ENCODE measurements at regions not wholly inside any gene's neighbourhood (a gene's known extent, or its start where the extent isn't known, plus 50 kb on each side); places are given as distances from the start of the nearest gene placed in this dataset.
"Not testable (repeated sequence)": the region's sequence is repeated elsewhere in the genome, so short reads cannot be mapped to it uniquely, and the experiment has no call there.

GRCh38 chrX:83077606-83078005, 430.5 kb upstream of the POU3F4 start:
- H3K9ac ChIP-seq (ENCODE audit: low read depth, low read length): no peak overlapping the region

GRCh38 chrX:83101961-83102360, 406.1 kb upstream of the POU3F4 start:
- Histone ChIP-seq H3K27ac (ENCODE audit: low read depth, low read length) (no peak overlapping the region), H3K4me1 (ENCODE audit: control insufficient read depth, insufficient read depth, low read length) (no peaks in the 10 kb centered on the region), H3K4me3 (ENCODE audit: low read depth, low read length) (no peak overlapping the region), H3K27me3 (ENCODE audit: control insufficient read depth, insufficient read depth, low read length) (no peaks in the 10 kb centered on the region), H3K36me3 (ENCODE audit: control insufficient read depth, insufficient read depth, low read length) (no peaks in the 10 kb centered on the region), H3K9me3 (ENCODE audit: control insufficient read depth, insufficient read depth, low read length) (peaks cover 59% of the 10 kb centered on the region), H3K9ac (ENCODE audit: low read depth, low read length) (no peak overlapping the region)

More at GRCh38 chrX:83077606-83078005, 430.5 kb upstream of the POU3F4 start:
- H3K27ac ChIP-seq (ENCODE audit: low read depth, low read length): no peak overlapping the region
- H3K4me1 ChIP-seq (ENCODE audit: control insufficient read depth, insufficient read depth, low read length): no peaks in the 10 kb centered on the region
- no peaks in the 10 kb centered on the region for H3K36me3 ChIP-seq (ENCODE audit: control insufficient read depth, insufficient read depth, low read length)
- no peaks in the 10 kb centered on the region for H3K27me3 ChIP-seq (ENCODE audit: control insufficient read depth, insufficient read depth, low read length)
- no peak overlapping the region for H3K4me3 ChIP-seq (ENCODE audit: low read depth, low read length)
- H3K9me3 ChIP-seq (ENCODE audit: control insufficient read depth, insufficient read depth, low read length): peaks cover 47% of the 10 kb centered on the region

DNA sequence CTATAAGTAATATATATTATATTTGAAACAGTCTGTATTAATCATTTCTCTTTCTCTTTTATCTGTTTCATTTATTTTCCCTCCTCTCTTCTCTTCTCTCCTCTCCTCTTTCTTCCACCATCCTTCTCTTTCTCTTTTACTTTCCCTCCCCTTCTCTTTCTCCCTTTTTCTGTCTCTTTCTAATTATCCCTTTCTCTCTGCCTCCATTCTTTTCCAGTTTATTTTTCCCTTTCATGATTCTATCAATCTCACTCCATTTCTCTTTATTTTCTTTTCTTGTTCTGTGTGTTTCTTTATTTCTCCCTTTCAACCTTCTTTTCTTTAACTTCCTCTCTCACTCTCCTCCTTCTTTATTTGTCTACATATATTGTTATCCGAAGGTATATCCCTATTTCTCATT, 399.8 kb upstream of the POU3F4 start:
- Histone ChIP-seq H3K9me3 (ENCODE audit: control insufficient read depth, insufficient read depth, low read length) (peaks cover 60% of the 10 kb centered on the region), H3K27ac (ENCODE audit: low read depth, low read length) (no peak overlapping the region), H3K27me3 (ENCODE audit: control insufficient read depth, insufficient read depth, low read length) (no peaks in the 10 kb centered on the region), H3K4me1 (ENCODE audit: control insufficient read depth, insufficient read depth, low read length) (no peaks in the 10 kb centered on the region), H3K36me3 (ENCODE audit: control insufficient read depth, insufficient read depth, low read length) (no peaks in the 10 kb centered on the region), H3K9ac (ENCODE audit: low read depth, low read length) (no peak overlapping the region), H3K4me3 (ENCODE audit: low read depth, low read length) (no peak overlapping the region)

DNA sequence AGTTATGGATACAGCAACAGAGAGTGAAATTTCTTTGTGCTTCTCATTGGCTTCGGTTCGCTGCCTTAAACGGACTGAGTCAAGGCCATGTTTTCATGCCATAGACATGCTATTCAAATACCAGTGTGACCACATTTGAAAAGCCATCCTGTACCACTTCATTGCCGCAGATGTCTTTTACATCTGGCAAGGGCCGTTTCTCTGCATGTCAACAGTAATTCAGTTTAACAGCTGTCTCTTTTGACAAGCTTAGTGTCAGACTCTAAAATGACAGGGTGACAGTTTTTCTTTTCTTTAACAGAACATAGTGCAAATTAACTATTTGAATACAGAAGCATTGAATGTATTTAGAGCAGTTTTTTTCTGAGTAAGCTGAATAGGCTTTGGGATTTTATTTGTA, 362.2 kb upstream of the POU3F4 start:
- no peak overlapping the region for H3K27ac ChIP-seq (ENCODE audit: low read depth, low read length)
- H3K27me3 ChIP-seq (ENCODE audit: control insufficient read depth, insufficient read depth, low read length): no peaks in the 10 kb centered on the region
- H3K4me3 ChIP-seq (ENCODE audit: low read depth, low read length): no peak overlapping the region
- H3K9me3 ChIP-seq (ENCODE audit: control insufficient read depth, insufficient read depth, low read length): peaks cover 26% of the 10 kb centered on the region
- no peaks in the 10 kb centered on the region for H3K36me3 ChIP-seq (ENCODE audit: control insufficient read depth, insufficient read depth, low read length)
- H3K4me1 ChIP-seq (ENCODE audit: control insufficient read depth, insufficient read depth, low read length): 0 out of 2 replicates have a peak, but pooled peaks cover 3% of the 10 kb centered on the region
- H3K9ac ChIP-seq (ENCODE audit: low read depth, low read length): no peak overlapping the region

GRCh38 chrX:83160096-83160495, 348.0 kb upstream of the POU3F4 start:
- Histone ChIP-seq H3K27ac (ENCODE audit: low read depth, low read length) (no peak overlapping the region), H3K9me3 (ENCODE audit: control insufficient read depth, insufficient read depth, low read length) (peaks cover 30% of the 10 kb centered on the region), H3K27me3 (ENCODE audit: control insufficient read depth, insufficient read depth, low read length) (no peaks in the 10 kb centered on the region), H3K4me3 (ENCODE audit: low read depth, low read length) (no peak overlapping the region; the same call in 1 of the 2 replicates), H3K9ac (ENCODE audit: low read depth, low read length) (no peak overlapping the region), H3K4me1 (ENCODE audit: control insufficient read depth, insufficient read depth, low read length) (0 out of 2 replicates have a peak, but pooled peaks cover 5% of the 10 kb centered on the region), H3K36me3 (ENCODE audit: control insufficient read depth, insufficient read depth, low read length) (no peaks in the 10 kb centered on the region)

DNA sequence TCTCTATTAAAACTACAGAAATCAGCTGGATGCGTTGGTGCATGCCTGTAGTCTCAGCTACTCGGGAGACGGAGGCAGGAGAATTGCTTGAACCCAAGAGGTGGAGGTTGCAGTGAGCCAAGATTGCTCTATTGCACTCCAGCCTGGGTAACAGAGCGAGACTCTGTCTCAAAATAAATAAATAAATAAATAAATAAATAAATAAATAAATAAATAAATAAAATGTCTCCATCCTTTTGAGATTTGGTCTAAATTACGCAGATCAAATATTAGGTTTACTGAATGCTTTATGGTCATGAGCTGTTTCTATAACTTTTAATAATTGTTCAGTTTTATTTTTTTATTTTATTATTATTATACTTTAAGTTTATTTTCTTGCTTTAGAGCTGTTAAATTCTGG, 344.0 kb upstream of the POU3F4 start:
- H3K27me3 ChIP-seq (ENCODE audit: control insufficient read depth, insufficient read depth, low read length); H3K4me3 ChIP-seq (ENCODE audit: low read depth, low read length): not testable (repeated sequence)

DNA sequence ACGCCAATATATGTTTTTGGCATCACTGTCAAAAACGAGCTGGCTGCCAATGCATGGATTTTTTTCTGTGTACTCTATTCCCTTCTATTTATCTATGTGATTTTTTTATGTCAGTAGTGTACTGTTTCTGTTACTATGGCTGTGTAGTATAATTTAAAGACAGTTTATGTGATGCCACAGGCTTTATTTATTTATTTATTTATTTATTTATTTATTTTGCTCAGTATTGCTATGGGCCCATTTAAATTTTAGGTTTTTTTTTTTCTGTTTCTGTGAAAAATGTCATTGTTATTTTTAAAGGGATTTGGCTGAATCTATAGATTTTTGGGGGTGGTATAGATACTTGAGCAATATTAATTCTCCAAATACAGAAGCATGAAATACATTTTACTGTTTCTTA, 338.4 kb upstream of the POU3F4 start:
- no peak overlapping the region for H3K4me3 ChIP-seq (ENCODE audit: low read depth, low read length)
- no peaks in the 10 kb centered on the region for H3K4me1 ChIP-seq (ENCODE audit: control insufficient read depth, insufficient read depth, low read length)
- H3K9me3 ChIP-seq (ENCODE audit: control insufficient read depth, insufficient read depth, low read length): peaks cover 21% of the 10 kb centered on the region
- no peak overlapping the region for H3K27ac ChIP-seq (ENCODE audit: low read depth, low read length)
- H3K27me3 ChIP-seq (ENCODE audit: control insufficient read depth, insufficient read depth, low read length): no peaks in the 10 kb centered on the region
- H3K36me3 ChIP-seq (ENCODE audit: control insufficient read depth, insufficient read depth, low read length): no peaks in the 10 kb centered on the region
- H3K9ac ChIP-seq (ENCODE audit: low read depth, low read length): no peak overlapping the region

More for the DNA sequence above, 344.0 kb upstream of the POU3F4 start:
- not testable (repeated sequence) for H3K27ac ChIP-seq (ENCODE audit: low read depth, low read length); H3K4me1 ChIP-seq (ENCODE audit: control insufficient read depth, insufficient read depth, low read length); H3K9ac ChIP-seq (ENCODE audit: low read depth, low read length); H3K36me3 ChIP-seq (ENCODE audit: control insufficient read depth, insufficient read depth, low read length)
- H3K9me3 ChIP-seq (ENCODE audit: control insufficient read depth, insufficient read depth, low read length): peaks cover 30% of the 10 kb centered on the region

DNA sequence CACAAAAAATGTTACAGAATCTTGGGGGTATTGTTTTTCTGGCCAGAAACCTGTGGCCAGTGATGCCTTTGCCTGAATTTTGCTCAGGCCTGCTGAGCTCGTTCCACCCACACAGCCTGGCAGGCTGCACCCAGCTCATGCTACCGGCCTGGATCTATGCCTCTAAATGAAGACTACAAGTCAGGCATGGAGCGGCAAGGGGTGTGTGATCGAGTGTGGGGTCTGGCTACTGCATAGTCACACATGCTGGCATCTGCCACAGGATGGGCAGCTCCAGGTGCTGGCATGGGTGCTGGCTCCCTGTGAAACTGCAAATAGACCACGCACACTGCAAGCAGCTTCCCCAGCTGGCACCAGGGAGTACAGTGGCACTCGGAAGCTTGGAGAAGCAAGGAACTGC, 323.1 kb upstream of the POU3F4 start:
- Histone ChIP-seq H3K36me3 (ENCODE audit: control insufficient read depth, insufficient read depth, low read length) (no peaks in the 10 kb centered on the region), H3K4me1 (ENCODE audit: control insufficient read depth, insufficient read depth, low read length) (no peaks in the 10 kb centered on the region), H3K9ac (ENCODE audit: low read depth, low read length) (no peak overlapping the region), H3K27ac (ENCODE audit: low read depth, low read length) (no peak overlapping the region), H3K4me3 (ENCODE audit: low read depth, low read length) (no peak overlapping the region), H3K9me3 (ENCODE audit: control insufficient read depth, insufficient read depth, low read length) (peaks cover 60% of the 10 kb centered on the region), H3K27me3 (ENCODE audit: control insufficient read depth, insufficient read depth, low read length) (no peaks in the 10 kb centered on the region)

GRCh38 chrX:83185887-83186286, 322.2 kb upstream of the POU3F4 start:
- Histone ChIP-seq H3K4me3 (ENCODE audit: low read depth, low read length) (no peak overlapping the region), H3K9me3 (ENCODE audit: control insufficient read depth, insufficient read depth, low read length) (peaks cover 60% of the 10 kb centered on the region), H3K9ac (ENCODE audit: low read depth, low read length) (no peak overlapping the region), H3K36me3 (ENCODE audit: control insufficient read depth, insufficient read depth, low read length) (no peaks in the 10 kb centered on the region), H3K4me1 (ENCODE audit: control insufficient read depth, insufficient read depth, low read length) (no peaks in the 10 kb centered on the region), H3K27ac (ENCODE audit: low read depth, low read length) (no peak overlapping the region), H3K27me3 (ENCODE audit: control insufficient read depth, insufficient read depth, low read length) (no peaks in the 10 kb centered on the region)

DNA sequence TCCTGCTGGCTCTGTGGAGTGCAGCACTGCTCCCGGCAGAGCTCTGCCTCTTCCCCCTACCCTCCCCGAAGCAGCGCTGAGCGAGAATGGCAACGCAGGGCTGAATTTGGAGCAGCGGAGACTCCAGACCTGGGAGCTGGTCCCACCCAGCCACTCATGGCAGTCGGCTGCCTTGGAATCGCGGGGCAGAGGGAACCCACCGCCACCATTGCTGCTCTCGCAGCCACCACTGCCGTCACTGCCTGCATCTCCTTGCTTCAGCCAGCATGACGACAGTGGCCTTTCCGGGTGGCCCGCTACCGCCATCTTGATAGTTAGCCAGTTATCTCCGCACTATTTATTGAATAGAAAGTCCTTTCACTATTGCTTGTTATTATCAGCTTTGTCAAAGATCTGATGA, 321.5 kb upstream of the POU3F4 start:
- no peaks in the 10 kb centered on the region for H3K4me1 ChIP-seq (ENCODE audit: control insufficient read depth, insufficient read depth, low read length)
- H3K27me3 ChIP-seq (ENCODE audit: control insufficient read depth, insufficient read depth, low read length): no peaks in the 10 kb centered on the region
- no peak overlapping the region for H3K27ac ChIP-seq (ENCODE audit: low read depth, low read length)
- H3K9me3 ChIP-seq (ENCODE audit: control insufficient read depth, insufficient read depth, low read length): peaks cover 60% of the 10 kb centered on the region
- H3K4me3 ChIP-seq (ENCODE audit: low read depth, low read length): no peak overlapping the region
- H3K36me3 ChIP-seq (ENCODE audit: control insufficient read depth, insufficient read depth, low read length): no peaks in the 10 kb centered on the region
- no peak overlapping the region for H3K9ac ChIP-seq (ENCODE audit: low read depth, low read length)
